Neural cell (in vitro differentiated cells): ENCODE measurements at regions not wholly inside any gene's neighbourhood (a gene's known extent, or its start where the extent isn't known, plus 50 kb on each side); places are given as distances from the start of the nearest gene placed in this dataset.

ENCODE experiments used
- H2AFZ ChIP-seq: fragments of 200-600, 300-800 bp; sonication (generic), shearing (Covaris generic); 2 replicates; pipeline ENCODE4 v1.6.0; 2014; ENCODE audit warnings: low read depth, mild to moderate bottlenecking, antibody characterized with exemption, low read length, moderate library complexity
- H3F3A ChIP-seq: fragments of 200-600 bp; shearing (Covaris generic); 2 replicates; pipeline ENCODE4 v1.6.1; 2016; ENCODE audit warnings: mild to moderate bottlenecking, moderate library complexity, mixed read lengths, antibody characterized with exemption, low read length; ENCODE audit not compliant: insufficient read depth, poor library complexity, severe bottlenecking
- H3K27ac ChIP-seq: fragments of 200-600, 300-800 bp; sonication (generic), shearing (Covaris generic); 2 replicates; pipeline ENCODE4 v1.5.1; 2014; ENCODE audit warnings: mild to moderate bottlenecking, low read length, moderate library complexity
- H3K27me3 ChIP-seq: fragments of 300-800, 200-600 bp; sonication (generic), shearing (Covaris generic); 2 replicates; pipeline ENCODE4 v1.6.0; 2014; ENCODE audit warnings: mild to moderate bottlenecking, low read depth, low read length, moderate library complexity; ENCODE audit not compliant: insufficient read depth
- H3K36me3 ChIP-seq: fragments of 300-800, 200-600 bp; sonication (generic), shearing (Covaris generic); 2 replicates; pipeline ENCODE4 v1.5.1; 2014; ENCODE audit warnings: mild to moderate bottlenecking, antibody characterized with exemption, low read length, moderate library complexity; ENCODE audit not compliant: insufficient read depth
- H3K4me2 ChIP-seq: fragments of 300-800, 200-600 bp; sonication (generic), shearing (Covaris generic); 2 replicates; pipeline ENCODE4 v1.6.0; 2014; ENCODE audit warnings: mild to moderate bottlenecking, low read length
- H3K4me3 ChIP-seq: fragments of 300-800, 200-600 bp; sonication (generic), shearing (Covaris generic); 2 replicates; pipeline ENCODE4 v1.5.1; 2014; ENCODE audit warnings: mild to moderate bottlenecking, low read length, moderate library complexity
- H3K79me2 ChIP-seq: fragments of 200-600 bp; shearing (Covaris generic); replicated peaks from 2 replicates; pipeline ENCODE4 v1.6.0; 2014; ENCODE audit warnings: mild to moderate bottlenecking, low read length, moderate library complexity; ENCODE audit not compliant: insufficient read depth
- H3K9ac ChIP-seq: fragments of 300-800, 200-600 bp; sonication (generic), shearing (Covaris generic); 2 replicates; pipeline ENCODE4 v1.6.1; 2016; ENCODE audit warnings: mild to moderate bottlenecking, low read length, mixed read lengths
- H3K9me2 ChIP-seq: fragments of 200-600 bp; shearing (Covaris generic); 2 replicates; pipeline ENCODE4 v1.6.1; 2016; ENCODE audit warnings: mild to moderate bottlenecking, low read length, mixed read lengths; ENCODE audit not compliant: insufficient read depth
- H3K9me3 ChIP-seq: fragments of 200-600, 300-800 bp; sonication (generic), shearing (Covaris generic); 2 replicates; pipeline ENCODE4 v1.6.1; 2016; ENCODE audit warnings: mild to moderate bottlenecking, mixed run types, low read length, moderate library complexity, mixed read lengths
- H4K20me1 ChIP-seq: fragments of 200-600 bp; shearing (Covaris generic); 2 replicates; pipeline ENCODE4 v1.6.1; 2016; ENCODE audit warnings: mild to moderate bottlenecking, mixed run types; ENCODE audit not compliant: insufficient read depth
- CTCF ChIP-seq: fragments of 450-650 bp; IDR thresholded peaks from 2 replicates; pipeline ENCODE4 v1.5.1; 2014; ENCODE audit warnings: antibody characterized with exemption, mild to moderate bottlenecking, moderate library complexity; ENCODE audit not compliant: poor library complexity, severe bottlenecking
- EP300 ChIP-seq: fragments of 450-650 bp; conservative IDR thresholded peaks from 2 replicates; pipeline ENCODE4 v1.6.1; 2014; ENCODE audit warnings: antibody characterized with exemption, mild to moderate bottlenecking, moderate library complexity; ENCODE audit not compliant: poor library complexity, severe bottlenecking
- EZH2 ChIP-seq: fragments of 200-600, 300-800 bp; shearing (Covaris generic), sonication (generic); IDR thresholded peaks from 2 replicates; pipeline ENCODE4 v1.6.1; 2014; ENCODE audit warnings: antibody characterized with exemption, low read length, borderline replicate concordance, mild to moderate bottlenecking; ENCODE audit not compliant: insufficient read depth, poor library complexity, severe bottlenecking
- MXI1 ChIP-seq: fragments of 450-650 bp; conservative IDR thresholded peaks from 2 replicates; pipeline ENCODE4 v1.6.1; 2014; ENCODE audit warnings: antibody characterized with exemption, mild to moderate bottlenecking; ENCODE audit not compliant: poor library complexity, severe bottlenecking
- POLR2AphosphoS5 ChIP-seq: IDR thresholded peaks from 2 replicates; pipeline ENCODE4 v1.6.1; 2012
- RAD21 ChIP-seq: fragments of 450-650 bp; conservative IDR thresholded peaks from 2 replicates; pipeline ENCODE4 v1.6.1; 2014; ENCODE audit warnings: antibody characterized with exemption, mild to moderate bottlenecking, moderate library complexity
- REST ChIP-seq: IDR thresholded peaks from 2 replicates; pipeline ENCODE4 v1.6.1; 2012; ENCODE audit warnings: borderline replicate concordance
- SMC3 ChIP-seq: fragments of 450-650 bp; conservative IDR thresholded peaks from 2 replicates; pipeline ENCODE4 v1.6.1; 2014; ENCODE audit warnings: antibody characterized with exemption, mild to moderate bottlenecking, moderate library complexity; ENCODE audit not compliant: poor library complexity
- TAF1 ChIP-seq: IDR thresholded peaks from 2 replicates; pipeline ENCODE4 v1.6.1; 2012; ENCODE audit warnings: low read depth

GRCh38 chr2:144331674-144332355 is 188.1 kb downstream of the ZEB2 start:
- no peaks in the 10 kb centered on the region for H3K9me3 ChIP-seq
- TF ChIP-seq POLR2AphosphoS5: no peak
- TF ChIP-seq REST: no peak
- TF ChIP-seq TAF1: no peak
- TF ChIP-seq EP300: no peak
- peak; percentile 70 for TF ChIP-seq RAD21
- peak; percentile 52 for TF ChIP-seq CTCF
- TF ChIP-seq MXI1: peak; percentile 61
- TF ChIP-seq SMC3: peak; percentile 61
- no peak overlapping the region for H3K27ac ChIP-seq
- no peaks in the 10 kb centered on the region for H3K9me2 ChIP-seq
- H3K4me3 ChIP-seq: peak overlapping the region; percentile 88
- H3K79me2 ChIP-seq: peaks cover 3% of the 10 kb centered on the region
- H4K20me1 ChIP-seq: no peaks in the 10 kb centered on the region
- H3K4me2 ChIP-seq: peak overlapping the region; percentile 71
- no peaks in the 10 kb centered on the region for H3F3A ChIP-seq
- no peaks in the 10 kb centered on the region for H3K27me3 ChIP-seq
- H3K36me3 ChIP-seq: no peaks in the 10 kb centered on the region
- peak overlapping the region; percentile 61 for H3K9ac ChIP-seq
- peak overlapping the region; percentile 71 for H2AFZ ChIP-seq

- H2AFZ ChIP-seq: no peak overlapping the region
- peak overlapping the region; percentile 71 for H3K4me2 ChIP-seq
- TF ChIP-seq POLR2AphosphoS5 (no peak), SMC3 (no peak), CTCF (no peak), REST (no peak), EZH2 (no peak), EP300 (no peak), RAD21 (no peak), MXI1 (no peak), TAF1 (no peak)
- H3K79me2 ChIP-seq: peaks cover 3% of the 10 kb centered on the region
- H3K36me3 ChIP-seq: no peaks in the 10 kb centered on the region
- H3K9me3 ChIP-seq: no peaks in the 10 kb centered on the region
- no peaks in the 10 kb centered on the region for H4K20me1 ChIP-seq
- no peaks in the 10 kb centered on the region for H3F3A ChIP-seq
- H3K4me3 ChIP-seq: peak overlapping the region; percentile 88
- H3K9ac ChIP-seq: peak overlapping the region; percentile 61
- no peak overlapping the region for H3K27ac ChIP-seq
- H3K9me2 ChIP-seq: no peaks in the 10 kb centered on the region
- H3K27me3 ChIP-seq: no peaks in the 10 kb centered on the region
Measured at GRCh38 chr2:144330951-144331673, 188.8 kb downstream of the ZEB2 start.
